Spleen (tissue), 11 donors: ENCODE measurements at regions not wholly inside any gene's neighbourhood (a gene's known extent, or its start where the extent isn't known, plus 50 kb on each side); places are given as distances from the start of the nearest gene placed in this dataset.
"Not testable (repeated sequence)": the region's sequence is repeated elsewhere in the genome, so short reads cannot be mapped to it uniquely, and the experiment has no call there.

ENCODE experiments used
- DNase-seq: peaks from one replicate; pipeline ENCODE4 v3.0.0-alpha.2; 2020
- H3K27ac ChIP-seq, 8 donors: fragments of 200-600 bp; sonication (generic) in 7 of 8; 1 replicate in 4 of 8; 2 replicates in 4 of 8; pipeline versions ENCODE4 v1.5.0 to v1.8.0; 2016 to 2021; ENCODE audit warnings: inconsistent platforms in 4 of 8, mild to moderate bottlenecking in 4 of 8, moderate library complexity in 1 of 8
- H3K27me3 ChIP-seq, 7 donors: fragments of 200-600 bp; sonication (generic) in 6 of 7; replicated peaks in 1 of 7; 1 replicate in 4 of 7; 2 replicates in 3 of 7; pipeline versions ENCODE4 v1.5.0 to v1.8.0; 2016 to 2021; ENCODE audit warnings: inconsistent platforms in 3 of 7, mild to moderate bottlenecking in 1 of 7
- H3K36me3 ChIP-seq, 6 donors: fragments of 200-600 bp; sonication (generic) in 5 of 6; 1 replicate in 4 of 6; 2 replicates in 2 of 6; pipeline versions ENCODE4 v1.5.0 to v1.8.0; 2016 to 2021; ENCODE audit warnings: inconsistent platforms in 2 of 6
- H3K4me1 ChIP-seq, 6 donors: fragments of 200-600 bp; sonication (generic) in 5 of 6; 1 replicate in 3 of 6; 2 replicates in 3 of 6; pipeline versions ENCODE4 v1.5.0 to v1.8.0; 2016 to 2021; ENCODE audit warnings: inconsistent platforms in 3 of 6
- H3K4me3 ChIP-seq, 8 donors: fragments of 200-600 bp; sonication (generic) in 7 of 8; 1 replicate in 4 of 8; 2 replicates in 4 of 8; pipeline versions ENCODE4 v1.5.0 to v1.8.0; 2016 to 2021; ENCODE audit warnings: inconsistent platforms in 4 of 8, mild to moderate bottlenecking in 4 of 8, moderate library complexity in 2 of 8
- H3K9me3 ChIP-seq, 8 donors: fragments of 200-600 bp; sonication (generic) in 7 of 8; 1 replicate in 4 of 8; 2 replicates in 4 of 8; pipeline versions ENCODE4 v1.5.0 to v1.8.0; 2016 to 2021; ENCODE audit warnings: inconsistent platforms in 4 of 8
- CTCF ChIP-seq, 11 experiments: fragments of 200-600 bp in 7 of 11; fragments of 450-650 bp in 4 of 11; sonication (generic) in 4 of 11; IDR thresholded peaks in 8 of 11; conservative IDR thresholded peaks in 3 of 11; 1 replicate in 7 of 11; 2 replicates in 4 of 11; pipeline versions ENCODE4 v1.4.0 to v1.8.0; 2016 to 2021; ENCODE audit warnings: antibody characterized with exemption in 11 of 11, inconsistent platforms in 4 of 11, mild to moderate bottlenecking in 1 of 11
- POLR2A ChIP-seq, 3 donors: fragments of 450-650 bp; IDR thresholded peaks; one replicate each; pipeline ENCODE4 v1.5.1; 2017; ENCODE audit warnings: antibody characterized with exemption in 3 of 3, mild to moderate bottlenecking in 1 of 3
- POLR2AphosphoS5 ChIP-seq, 3 donors: sonication (generic); formaldehyde crosslinking; IDR thresholded peaks; one replicate each; pipeline ENCODE4 v1.5.1; 2017; ENCODE audit warnings: antibody characterized with exemption in 3 of 3
- whole genome bisulfite sequencing, 5 donors: extraction: QIAGEN DNeasy Blood & Tissue Kit in 3 of 5; methylation state at CpG; one replicate each; pipeline versions ENCODE4 v1.1.5 to v1.1.7; 2013 to 2018; 5-methylcytosine and 5-hydroxymethylcytosine counted together
- intact Hi-C: fragments of 100-400 bp; cut with DNase I; formaldehyde crosslinking; loops from one replicate; pipeline ENCODE4 v1.15.0; 2023; ENCODE audit warnings: low total_unique reads
- donor health status: healthy with polysubstance abuse.
- donor health status: DM: no; HTN: no; CAD: no; lungs with moderate emphysema.
- donor health status: DM: no; HTN: no; CAD: no.
- donor health status: Bipolar disorder and iron deficiency.
- donor health status: healthy.
- donor health status: DM: no; HTN: no; CAD: no.
- donor health status: DM: yes; HTN: yes; CAD: no.

- WGBS, 5 donors = 58 to 72% (median 70%) methylated on average over 4 of the region's 4 CpGs
- no peak for TF ChIP-seq CTCF (IDR thresholded peaks at IDR 0.05 in 8 of 11, conservative IDR thresholded peaks at IDR 0.05 in 3 of 11)
- no peak for DNase-seq
- Histone ChIP-seq H3K9me3 (peaks cover 0 to 17% (median 0%) of the 10 kb centered on the region in 8 donors), H3K4me3 (no peak overlapping the region), H3K36me3 (no peaks in the 10 kb centered on the region), H3K27ac (no peak overlapping the region), H3K4me1 (no peaks in the 10 kb centered on the region), H3K27me3 (no peaks in the 10 kb centered on the region)
- intact Hi-C loops = no loop called here
Observed at GRCh38 chr1:118473825-118474224, 288.8 kb upstream of the SPAG17 start.

GRCh38 chr1:118464460-118464859 lies 279.4 kb upstream of the SPAG17 start:
- H3K36me3 ChIP-seq, intact Hi-C loops: not testable (repeated sequence)
- WGBS, 5 donors = 89 to 92% (median 89%) methylated on average over 8 of the region's 8 CpGs

GRCh38 chr1:118461154-118461553 lies 276.1 kb upstream of the SPAG17 start:
- Histone ChIP-seq H3K27ac (no peak overlapping the region), H3K4me3 (no peak overlapping the region), H3K4me1 (no peaks in the 10 kb centered on the region), H3K36me3 (no peaks in the 10 kb centered on the region), H3K27me3 (no peaks in the 10 kb centered on the region), H3K9me3 (peaks cover 7 to 71% (median 65%) of the 10 kb centered on the region in 8 donors)
- TF ChIP-seq CTCF (IDR thresholded peaks at IDR 0.05 in 8 of 11, conservative IDR thresholded peaks at IDR 0.05 in 3 of 11) (no peak), POLR2AphosphoS5 (IDR thresholded peaks at IDR 0.05) (no peak), POLR2A (IDR thresholded peaks at IDR 0.05) (no peak)
- DNase-seq = no peak
- intact Hi-C loops = no loop called here

More at GRCh38 chr1:118464460-118464859, 279.4 kb upstream of the SPAG17 start:
- DNase-seq, H3K4me1 ChIP-seq, H3K27me3 ChIP-seq, H3K27ac ChIP-seq, H3K4me3 ChIP-seq: not testable (repeated sequence)
- H3K9me3 ChIP-seq = peaks cover 7 to 44% (median 41%) of the 10 kb centered on the region in 8 donors

- intact Hi-C loops = no loop called here
- DNase-seq = no peak
- Histone ChIP-seq H3K4me1 (no peaks in the 10 kb centered on the region), H3K27ac (no peak overlapping the region), H3K27me3 (no peaks in the 10 kb centered on the region), H3K4me3 (no peak overlapping the region), H3K9me3 (peaks cover 7 to 83% (median 74%) of the 10 kb centered on the region in 8 donors), H3K36me3 (no peaks in the 10 kb centered on the region)
- TF ChIP-seq POLR2A (IDR thresholded peaks at IDR 0.05) (no peak), POLR2AphosphoS5 (IDR thresholded peaks at IDR 0.05) (no peak), CTCF (IDR thresholded peaks at IDR 0.05 in 8 of 11, conservative IDR thresholded peaks at IDR 0.05 in 3 of 11) (no peak)
Observed at GRCh38 chr1:118459871-118460270, 274.8 kb upstream of the SPAG17 start.

GRCh38 chr1:118453856-118454255 lies 268.8 kb upstream of the SPAG17 start:
- H3K27me3 ChIP-seq, intact Hi-C loops, H3K4me1 ChIP-seq, H3K36me3 ChIP-seq, DNase-seq, H3K4me3 ChIP-seq, H3K27ac ChIP-seq: not testable (repeated sequence)
- WGBS, 5 donors = 55 to 86% (median 69%) methylated on average over 1 of the region's 1 CpG
- peaks cover 0 to 65% (median 52%) of the 10 kb centered on the region in 8 donors for H3K9me3 ChIP-seq
